Anterior cingulate cortex (tissue), 58 donors: ENCODE measurements at regions not wholly inside any gene's neighbourhood (a gene's known extent, or its start where the extent isn't known, plus 50 kb on each side); places are given as distances from the start of the nearest gene placed in this dataset.

ENCODE experiments used
- DNase-seq, 58 donors: peaks; one replicate each; lab custom pipeline; 2025; lab: John Stamatoyannopoulos, UW

GRCh38 chr3:109210501-109210900 is 74.0 kb downstream of the C3orf85 start:
- no peak for DNase-seq

- DNase-seq = no peak
Measured at GRCh38 chr3:109211941-109212340, 75.4 kb downstream of the C3orf85 start.

- DNase-seq = no peak
Measured at GRCh38 chr3:109213321-109213720, 76.8 kb downstream of the C3orf85 start.

- peak in 3 of 58 donors; percentile 0 to 2 (median 1) for DNase-seq
Measured at GRCh38 chr3:109224333-109224732, 87.8 kb downstream of the C3orf85 start.

- DNase-seq = no peak
Measured at GRCh38 chr3:109225516-109225915, 89.0 kb downstream of the C3orf85 start.

GRCh38 chr3:109228391-109229080 is 87.8 kb downstream of the DPPA2 start:
- no peak for DNase-seq

- no peak for DNase-seq
Measured at GRCh38 chr3:109229174-109229847, 87.0 kb downstream of the DPPA2 start.

- no peak for DNase-seq
Measured at GRCh38 chr3:109234300-109234699, 82.0 kb downstream of the DPPA2 start.

- no peak for DNase-seq
Measured at GRCh38 chr3:109241459-109242186, 74.7 kb downstream of the DPPA2 start.

GRCh38 chr3:109242187-109242523 is 74.2 kb downstream of the DPPA2 start:
- no peak for DNase-seq
